Anterior cingulate cortex (tissue), 58 donors: ENCODE measurements at regions not wholly inside any gene's neighbourhood (a gene's known extent, or its start where the extent isn't known, plus 50 kb on each side); places are given as distances from the start of the nearest gene placed in this dataset.

Experiments used
- DNase-seq, 58 donors: peaks; one replicate each; lab custom pipeline; 2025; lab: John Stamatoyannopoulos, UW

GRCh38 chr4:16382571-16382970, 156.3 kb upstream of the TAPT1 start:
- no peak for DNase-seq

GRCh38 chr4:16377887-16378286, 151.6 kb upstream of the TAPT1 start:
- no peak for DNase-seq

GRCh38 chr4:16365036-16365569, 138.8 kb upstream of the TAPT1 start:
- no peak for DNase-seq

GRCh38 chr4:16360694-16361262, 134.5 kb upstream of the TAPT1 start:
- no peak for DNase-seq

GRCh38 chr4:16353165-16353564, 126.9 kb upstream of the TAPT1 start:
- DNase-seq, result no peak

- no peak for DNase-seq
Observed at GRCh38 chr4:16351161-16351560, 124.9 kb upstream of the TAPT1 start.

GRCh38 chr4:16344853-16345252, 118.6 kb upstream of the TAPT1 start:
- no peak for DNase-seq

- DNase-seq, result no peak
Observed at GRCh38 chr4:16337936-16338335, 111.7 kb upstream of the TAPT1 start.

GRCh38 chr4:16334601-16335000, 108.3 kb upstream of the TAPT1 start:
- DNase-seq, result no peak

- DNase-seq, result no peak
Observed at GRCh38 chr4:16329797-16330134, 103.5 kb upstream of the TAPT1 start.

- DNase-seq, result no peak
Observed at GRCh38 chr4:16329125-16329796, 103.0 kb upstream of the TAPT1 start.

- DNase-seq, result no peak
Observed at GRCh38 chr4:16322183-16322582, 95.9 kb upstream of the TAPT1 start.

GRCh38 chr4:16315456-16315855, 89.2 kb upstream of the TAPT1 start:
- no peak for DNase-seq

- DNase-seq, result no peak
Observed at GRCh38 chr4:16310606-16311005, 84.3 kb upstream of the TAPT1 start.

GRCh38 chr4:16302648-16303047, 76.4 kb upstream of the TAPT1 start:
- DNase-seq, result no peak

GRCh38 chr4:16297003-16297402, 70.7 kb upstream of the TAPT1 start:
- no peak for DNase-seq

- no peak for DNase-seq
Observed at GRCh38 chr4:16294455-16294854, 68.2 kb upstream of the TAPT1 start.

GRCh38 chr4:16293210-16293838, 67.1 kb upstream of the TAPT1 start:
- no peak for DNase-seq

GRCh38 chr4:16292585-16292984, 66.3 kb upstream of the TAPT1 start:
- no peak for DNase-seq

GRCh38 chr4:16290681-16291420, 64.6 kb upstream of the TAPT1 start:
- DNase-seq, result no peak

GRCh38 chr4:16289897-16290554, 63.8 kb upstream of the TAPT1 start:
- DNase-seq, result peak in 4 of 58 donors; percentile 0 to 57 (median 8)
